CD4-positive, alpha-beta T cell (primary cell): ENCODE measurements at regions not wholly inside any gene's neighbourhood (a gene's known extent, or its start where the extent isn't known, plus 50 kb on each side); places are given as distances from the start of the nearest gene placed in this dataset.

Experiments
- ATAC-seq: fragments of 200-7000 bp; cut with Tn5 transposase; one replicate; pipeline ENCODE4 v1.10.0; 2022; ENCODE audit warnings: mild to moderate bottlenecking; ENCODE audit not compliant: poor library complexity
- CTCF ChIA-PET: fragments of 350-600 bp; sonication (Branson Sonifier 250); formaldehyde crosslinking; loops from one replicate; lab custom pipeline; 2021; ENCODE audit warnings: antibody characterized with exemption, inconsistent platforms; lab: Charles Lee
- POLR2A ChIA-PET: fragments of 350-600 bp; sonication (Branson Sonifier 250); formaldehyde crosslinking; loops from one replicate; lab custom pipeline; 2021; ENCODE audit warnings: antibody characterized with exemption, inconsistent platforms; lab: Charles Lee
- DNase-seq, 14 experiments: peaks; one replicate each; pipeline ENCODE4 v3.0.0-alpha.2; 2013 to 2020; ENCODE audit warnings: mixed read lengths in 2 of 14
- H3K27ac ChIP-seq, 2 donors: one replicate each; pipeline versions ENCODE4 v1.5.1 to v1.7.0; 2013; ENCODE audit warnings: low read length in 2 of 2, low read depth in 1 of 2, mild to moderate bottlenecking in 1 of 2
- H3K27me3 ChIP-seq, 2 experiments: 1 replicate in 1 of 2; 2 replicates in 1 of 2; pipeline versions ENCODE4 v1.6.1 to v1.7.0; 2013; ENCODE audit warnings: low read length in 2 of 2, control low read depth in 1 of 2, mild to moderate bottlenecking in 1 of 2, moderate library complexity in 1 of 2; ENCODE audit not compliant: insufficient read depth in 2 of 2, control insufficient read depth in 1 of 2
- H3K36me3 ChIP-seq: one replicate; pipeline ENCODE4 v1.6.1; 2013; ENCODE audit warnings: low read length, control low read depth; ENCODE audit not compliant: insufficient read depth
- H3K4me1 ChIP-seq: one replicate; pipeline ENCODE4 v1.6.1; 2013; ENCODE audit warnings: low read length, control low read depth; ENCODE audit not compliant: insufficient read depth
- H3K4me3 ChIP-seq: one replicate; pipeline ENCODE4 v1.5.1; 2013; ENCODE audit warnings: mild to moderate bottlenecking, low read length, moderate library complexity
- H3K9me3 ChIP-seq, 2 experiments: 1 replicate in 1 of 2; 2 replicates in 1 of 2; pipeline versions ENCODE4 v1.6.1 to v1.7.0; 2013; ENCODE audit warnings: low read length in 2 of 2, mild to moderate bottlenecking in 2 of 2, control low read depth in 1 of 2, moderate library complexity in 1 of 2; ENCODE audit not compliant: control insufficient read depth in 1 of 2, insufficient read depth in 1 of 2
- H3K27ac Mint-ChIP-seq: one replicate; pipeline ENCODE4 v1.8.0; 2020; ENCODE audit warnings: mixed read lengths
- H3K27me3 Mint-ChIP-seq: one replicate; pipeline ENCODE4 v1.8.0; 2021; ENCODE audit warnings: mixed read lengths
- H3K36me3 Mint-ChIP-seq: one replicate; pipeline ENCODE4 v1.8.0; 2021; ENCODE audit warnings: low read depth, mixed read lengths
- H3K4me1 Mint-ChIP-seq: one replicate; pipeline ENCODE4 v1.8.0; 2021; ENCODE audit warnings: low read depth, mixed read lengths
- H3K4me3 Mint-ChIP-seq: one replicate; pipeline ENCODE4 v1.8.0; 2020; ENCODE audit warnings: mild to moderate bottlenecking, mixed read lengths
- H3K9me3 Mint-ChIP-seq: one replicate; pipeline ENCODE4 v1.8.0; 2020; ENCODE audit warnings: mixed read lengths
- intact Hi-C, 2 experiments: fragments of 100-400 bp; cut with DNase I in 1 of 2; cut with micrococcal nuclease in 1 of 2; formaldehyde crosslinking; loops; one replicate each; pipeline versions ENCODE4 v1.15.1 to v1.9.0; 2023 to 2025; cut with DNase I, micrococcal nuclease
- TF ChIP-seq, protein P1 (sequence below): fragments of 200-600 bp; IDR thresholded peaks from one replicate; pipeline ENCODE4 v1.8.0; 2022; ENCODE audit warnings: antibody characterized with exemption, mild to moderate bottlenecking

DNA sequence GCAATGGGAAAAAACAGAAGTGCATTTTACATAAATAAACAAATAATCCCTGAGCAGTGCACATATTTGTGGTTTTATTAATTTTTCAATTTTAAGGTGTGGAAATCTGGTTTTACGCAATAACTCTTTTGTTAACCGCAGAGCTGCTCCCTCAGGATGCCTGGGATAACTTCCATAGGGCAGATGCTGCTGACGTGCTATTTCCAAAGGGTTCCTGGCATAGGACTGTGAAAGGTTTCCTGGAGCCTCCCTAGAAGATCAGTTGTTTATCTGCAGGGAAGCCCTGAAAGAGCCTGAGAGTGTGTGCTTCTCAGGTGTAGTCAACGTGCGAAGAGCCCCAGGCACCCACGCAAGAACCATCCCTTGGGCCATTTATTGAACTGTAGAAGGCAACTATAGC, 443.5 kb downstream of the PLK2 start:
- H3K36me3 Mint-ChIP-seq: no peaks in the 10 kb centered on the region
- Histone ChIP-seq H3K36me3 (no peaks in the 10 kb centered on the region), H3K9me3 (no peaks in the 10 kb centered on the region), H3K27me3 (no peaks in the 10 kb centered on the region), H3K4me1 (no peaks in the 10 kb centered on the region), H3K4me3 (no peak overlapping the region), H3K27ac (no peak overlapping the region)
- H3K27ac Mint-ChIP-seq: no peak overlapping the region
- intact Hi-C loops: no loop called here
- DNase-seq (no peak), ATAC-seq (no peak)
- TF ChIP-seq, protein P1, sequence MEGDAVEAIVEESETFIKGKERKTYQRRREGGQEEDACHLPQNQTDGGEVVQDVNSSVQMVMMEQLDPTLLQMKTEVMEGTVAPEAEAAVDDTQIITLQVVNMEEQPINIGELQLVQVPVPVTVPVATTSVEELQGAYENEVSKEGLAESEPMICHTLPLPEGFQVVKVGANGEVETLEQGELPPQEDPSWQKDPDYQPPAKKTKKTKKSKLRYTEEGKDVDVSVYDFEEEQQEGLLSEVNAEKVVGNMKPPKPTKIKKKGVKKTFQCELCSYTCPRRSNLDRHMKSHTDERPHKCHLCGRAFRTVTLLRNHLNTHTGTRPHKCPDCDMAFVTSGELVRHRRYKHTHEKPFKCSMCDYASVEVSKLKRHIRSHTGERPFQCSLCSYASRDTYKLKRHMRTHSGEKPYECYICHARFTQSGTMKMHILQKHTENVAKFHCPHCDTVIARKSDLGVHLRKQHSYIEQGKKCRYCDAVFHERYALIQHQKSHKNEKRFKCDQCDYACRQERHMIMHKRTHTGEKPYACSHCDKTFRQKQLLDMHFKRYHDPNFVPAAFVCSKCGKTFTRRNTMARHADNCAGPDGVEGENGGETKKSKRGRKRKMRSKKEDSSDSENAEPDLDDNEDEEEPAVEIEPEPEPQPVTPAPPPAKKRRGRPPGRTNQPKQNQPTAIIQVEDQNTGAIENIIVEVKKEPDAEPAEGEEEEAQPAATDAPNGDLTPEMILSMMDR: no peak
- no peaks in the 10 kb centered on the region for H3K4me1 Mint-ChIP-seq
- ChIA-PET POLR2A (no interaction called here), CTCF (no interaction called here)
- no peaks in the 10 kb centered on the region for H3K9me3 Mint-ChIP-seq
- H3K4me3 Mint-ChIP-seq: no peak overlapping the region
- no peaks in the 10 kb centered on the region for H3K27me3 Mint-ChIP-seq

DNA sequence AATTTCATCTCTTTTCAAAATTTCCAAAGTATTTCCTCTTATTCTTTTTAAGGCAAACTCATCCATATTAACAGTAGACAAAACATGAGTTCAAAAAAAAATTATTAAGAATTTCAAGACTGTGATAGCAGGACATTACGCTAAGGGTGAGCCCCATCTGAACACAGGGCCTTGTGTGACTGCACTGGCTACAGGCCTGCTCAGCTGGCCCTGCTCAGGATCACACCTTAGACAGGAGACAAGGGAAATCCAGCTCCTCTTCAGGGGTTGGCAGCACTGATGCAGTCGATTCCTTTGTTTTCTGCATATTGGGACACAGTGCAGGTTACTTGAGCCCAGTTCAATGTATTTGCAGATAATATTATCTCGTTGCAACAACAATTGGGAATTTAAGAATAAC, 444.7 kb downstream of the PLK2 start:
- Mint-ChIP-seq H3K9me3 (no peaks in the 10 kb centered on the region), H3K4me1 (no peaks in the 10 kb centered on the region), H3K36me3 (no peaks in the 10 kb centered on the region), H3K27ac (no peak overlapping the region), H3K4me3 (no peak overlapping the region), H3K27me3 (no peaks in the 10 kb centered on the region)
- Histone ChIP-seq H3K4me1 (no peaks in the 10 kb centered on the region), H3K36me3 (no peaks in the 10 kb centered on the region), H3K4me3 (no peak overlapping the region), H3K27me3 (no peaks in the 10 kb centered on the region), H3K27ac (no peak overlapping the region), H3K9me3 (no peaks in the 10 kb centered on the region)
- DNase-seq (no peak), ATAC-seq (no peak)
- TF ChIP-seq, protein P1: no peak
- POLR2A ChIA-PET: no interaction called here
- intact Hi-C loops: no loop called here
- CTCF ChIA-PET: no interaction called here

DNA sequence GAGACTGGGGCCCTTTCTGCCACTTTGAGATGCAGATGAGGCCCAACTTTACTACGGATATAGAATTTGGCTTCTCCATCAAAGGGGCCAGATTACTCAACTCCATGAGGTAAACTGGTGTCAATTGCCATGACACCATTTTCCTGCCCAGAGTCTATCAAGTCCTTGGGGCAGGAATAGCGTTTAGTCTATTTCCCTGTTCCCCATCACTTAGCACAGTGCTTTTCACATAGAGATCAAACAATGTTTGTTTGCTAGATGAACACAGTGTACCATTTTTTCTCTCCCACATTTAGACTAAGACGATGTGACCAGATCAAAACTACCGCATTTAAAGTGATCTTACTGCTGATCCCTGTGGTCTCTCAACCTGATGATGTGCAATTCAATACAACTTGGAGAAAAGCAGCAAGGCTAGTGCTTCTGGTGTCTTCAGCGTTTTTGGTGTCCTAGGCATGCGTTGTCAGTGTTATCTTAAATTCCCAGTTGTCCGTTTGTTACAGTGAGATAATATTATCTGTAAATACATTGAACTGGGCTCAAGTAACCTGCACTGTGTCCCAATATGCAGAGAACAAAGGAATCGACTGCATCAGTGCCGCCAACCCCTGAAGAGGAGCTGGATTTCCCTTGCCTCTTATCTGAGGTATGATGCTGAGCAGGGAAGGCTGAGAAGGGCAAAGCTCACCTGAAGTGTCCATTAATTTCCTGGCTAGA, 446.2 kb downstream of the PLK2 start:
- Histone ChIP-seq H3K4me1 (no peaks in the 10 kb centered on the region), H3K9me3 (no peaks in the 10 kb centered on the region), H3K27me3 (no peaks in the 10 kb centered on the region), H3K4me3 (no peak overlapping the region), H3K27ac (no peak overlapping the region), H3K36me3 (no peaks in the 10 kb centered on the region)
- Mint-ChIP-seq H3K27me3 (no peaks in the 10 kb centered on the region), H3K4me1 (no peaks in the 10 kb centered on the region), H3K27ac (no peak overlapping the region), H3K36me3 (no peaks in the 10 kb centered on the region), H3K4me3 (no peak overlapping the region), H3K9me3 (no peaks in the 10 kb centered on the region)
- DNase-seq (no peak), ATAC-seq (no peak)
- ChIA-PET CTCF (no interaction called here), POLR2A (no interaction called here)
- intact Hi-C loops: no loop called here
- TF ChIP-seq, protein P1: no peak
